Epithelial cell of proximal tubule (primary cell): ENCODE measurements at regions not wholly inside any gene's neighbourhood (a gene's known extent, or its start where the extent isn't known, plus 50 kb on each side); places are given as distances from the start of the nearest gene placed in this dataset.

ENCODE experiments used
- DNase-seq: peaks from one replicate; pipeline ENCODE4 v3.0.0-alpha.2; 2011; ENCODE audit warnings: low read depth
- H3K4me3 ChIP-seq: 2 replicates; pipeline ENCODE4 v1.5.1; 2011; ENCODE audit warnings: low read depth, mild to moderate bottlenecking, low read length
- TF ChIP-seq, protein P1 (sequence below): conservative IDR thresholded peaks from 2 replicates; pipeline ENCODE4 v1.5.1; 2012; ENCODE audit warnings: low read depth, mild to moderate bottlenecking, low read length

DNA sequence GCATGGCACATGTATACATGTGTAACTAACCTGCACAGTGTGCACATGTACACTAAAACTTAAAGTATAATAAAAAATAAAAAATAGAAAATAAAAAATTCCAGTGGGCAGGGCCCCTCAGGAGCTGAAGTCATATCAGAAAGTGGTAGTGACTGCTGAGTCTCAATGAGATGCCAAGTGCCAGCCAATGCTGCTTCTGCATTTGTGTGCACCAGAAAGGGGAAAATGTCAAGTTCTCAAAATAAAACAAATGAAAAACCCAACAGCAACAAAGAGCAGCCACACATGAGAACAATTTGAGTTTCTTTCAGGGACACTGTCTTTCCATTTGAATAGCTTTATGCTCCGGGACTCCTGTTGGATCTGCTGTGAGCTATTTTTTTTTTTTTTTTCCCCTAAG, 117.2 kb upstream of the CCDC112 start:
- TF ChIP-seq, protein P1, sequence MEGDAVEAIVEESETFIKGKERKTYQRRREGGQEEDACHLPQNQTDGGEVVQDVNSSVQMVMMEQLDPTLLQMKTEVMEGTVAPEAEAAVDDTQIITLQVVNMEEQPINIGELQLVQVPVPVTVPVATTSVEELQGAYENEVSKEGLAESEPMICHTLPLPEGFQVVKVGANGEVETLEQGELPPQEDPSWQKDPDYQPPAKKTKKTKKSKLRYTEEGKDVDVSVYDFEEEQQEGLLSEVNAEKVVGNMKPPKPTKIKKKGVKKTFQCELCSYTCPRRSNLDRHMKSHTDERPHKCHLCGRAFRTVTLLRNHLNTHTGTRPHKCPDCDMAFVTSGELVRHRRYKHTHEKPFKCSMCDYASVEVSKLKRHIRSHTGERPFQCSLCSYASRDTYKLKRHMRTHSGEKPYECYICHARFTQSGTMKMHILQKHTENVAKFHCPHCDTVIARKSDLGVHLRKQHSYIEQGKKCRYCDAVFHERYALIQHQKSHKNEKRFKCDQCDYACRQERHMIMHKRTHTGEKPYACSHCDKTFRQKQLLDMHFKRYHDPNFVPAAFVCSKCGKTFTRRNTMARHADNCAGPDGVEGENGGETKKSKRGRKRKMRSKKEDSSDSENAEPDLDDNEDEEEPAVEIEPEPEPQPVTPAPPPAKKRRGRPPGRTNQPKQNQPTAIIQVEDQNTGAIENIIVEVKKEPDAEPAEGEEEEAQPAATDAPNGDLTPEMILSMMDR: no peak
- H3K4me3 ChIP-seq: no peak overlapping the region
- no peak for DNase-seq

DNA sequence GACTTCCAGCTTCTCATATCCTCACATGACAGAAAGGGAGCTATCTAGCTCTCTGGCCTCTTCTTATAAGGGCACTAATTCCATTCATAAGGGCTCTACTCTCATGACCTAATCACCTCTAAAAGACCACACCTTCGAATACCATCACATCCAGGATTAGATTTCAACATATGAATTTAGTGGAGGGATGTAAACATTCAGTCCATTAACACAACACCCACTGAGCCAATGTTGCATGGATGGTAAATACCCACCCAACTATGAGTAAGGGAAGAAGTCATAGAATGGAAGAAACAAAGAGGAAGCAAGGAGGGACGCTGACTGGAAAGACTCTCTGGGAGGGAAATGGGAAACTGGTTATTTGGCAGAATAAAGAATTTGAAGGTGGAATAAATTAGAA, 112.6 kb upstream of the CCDC112 start:
- DNase-seq: no peak
- H3K4me3 ChIP-seq: no peak overlapping the region
- TF ChIP-seq, protein P1: no peak

DNA sequence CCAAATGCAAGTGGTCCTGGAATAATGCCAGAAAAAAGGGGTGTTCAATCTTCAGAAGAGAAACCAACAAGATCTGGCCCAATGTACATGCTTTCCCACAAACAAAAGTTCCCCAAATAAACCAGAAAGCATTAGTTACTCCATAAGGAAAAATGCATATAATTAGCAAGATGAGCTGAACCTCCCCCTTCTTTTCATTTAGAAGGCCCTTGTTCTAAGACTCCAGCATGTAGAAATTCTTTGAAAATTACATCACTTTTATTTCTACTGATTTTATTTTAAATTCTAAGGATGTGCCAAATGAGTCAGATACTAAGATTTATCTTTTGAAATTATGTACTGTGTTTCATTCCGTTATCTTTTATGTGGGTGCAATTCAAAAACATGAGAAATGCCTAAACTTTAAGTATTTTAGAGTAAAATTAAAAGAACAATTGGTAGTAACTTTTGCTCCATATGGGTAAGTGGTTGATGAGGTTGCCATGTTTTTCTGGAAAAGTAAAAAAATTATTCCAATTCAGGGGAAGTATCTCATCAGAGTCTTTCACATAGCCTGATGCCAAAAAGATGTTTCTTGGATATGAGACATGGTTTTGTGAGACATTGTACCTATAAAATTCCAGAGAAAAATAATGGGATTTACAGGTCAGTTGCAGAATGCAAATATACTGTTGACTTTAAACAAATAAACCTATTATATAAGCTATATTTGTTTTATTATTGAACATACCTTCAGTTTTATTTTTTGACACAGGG, 106.5 kb upstream of the CCDC112 start:
- TF ChIP-seq, protein P1: no peak
- DNase-seq: no peak
- no peak overlapping the region for H3K4me3 ChIP-seq

DNA sequence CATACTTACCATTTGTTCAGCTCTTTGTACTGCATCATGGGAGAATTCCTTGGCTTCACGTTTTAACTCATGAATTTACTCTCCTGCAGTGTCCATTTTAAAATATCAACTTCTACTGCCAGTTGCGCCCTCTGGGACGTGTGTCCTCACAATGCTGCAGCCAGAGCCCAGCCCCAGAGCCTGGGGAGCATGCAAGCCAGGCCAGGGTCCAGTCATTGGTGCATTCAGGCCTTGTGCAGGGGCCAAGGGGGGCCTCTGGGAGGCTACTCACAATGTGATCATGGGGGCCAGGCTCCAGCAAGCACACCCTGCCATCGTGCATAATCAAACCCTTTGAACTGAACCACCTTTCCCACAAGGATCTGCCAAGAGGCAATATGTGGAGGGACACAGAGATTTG, 105.6 kb upstream of the CCDC112 start:
- DNase-seq: no peak
- TF ChIP-seq, protein P1: no peak
- H3K4me3 ChIP-seq: no peak overlapping the region

GRCh38 chr5:115398719-115399118, 102.3 kb upstream of the CCDC112 start:
- DNase-seq: no peak
- TF ChIP-seq, protein P1: no peak
- H3K4me3 ChIP-seq: no peak overlapping the region

DNA sequence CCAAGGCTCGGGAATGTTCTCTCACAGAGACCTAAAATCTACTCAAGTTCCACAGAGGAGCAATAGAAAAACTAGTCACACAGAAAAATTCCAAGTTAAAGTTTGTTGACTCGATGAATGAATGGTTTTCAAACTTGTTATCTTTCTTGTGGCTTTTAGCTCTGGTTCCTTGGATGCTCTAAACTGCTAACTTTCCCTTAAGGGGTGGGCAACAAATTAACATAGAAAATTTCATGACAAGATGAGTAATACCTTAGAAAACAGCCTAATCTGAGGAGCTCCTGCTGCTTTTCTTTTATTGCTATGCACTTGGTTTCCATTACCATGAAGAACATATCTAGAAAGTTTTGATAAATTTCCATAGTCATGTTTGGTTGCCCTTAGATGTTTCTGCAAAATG, 100.2 kb upstream of the CCDC112 start:
- H3K4me3 ChIP-seq: no peak overlapping the region
- TF ChIP-seq, protein P1: no peak
- DNase-seq: no peak

- no peak for DNase-seq
- TF ChIP-seq, protein P1: no peak
Measured at GRCh38 chr5:115396081-115396480, 99.6 kb upstream of the CCDC112 start.

More at GRCh38 chr5:115396081-115396480, 99.6 kb upstream of the CCDC112 start:
- H3K4me3 ChIP-seq: no peak overlapping the region
